K562 (cell line): ENCODE measurements at regions not wholly inside any gene's neighbourhood (a gene's known extent, or its start where the extent isn't known, plus 50 kb on each side); places are given as distances from the start of the nearest gene placed in this dataset.

Experiments used
- CBFA2T2 ChIP-seq: fragments of 450-650 bp; conservative IDR thresholded peaks from 2 replicates; pipeline ENCODE4 v1.6.1; 2017; ENCODE audit warnings: mild to moderate bottlenecking
- CC2D1A ChIP-seq: fragments of 450-650 bp; IDR thresholded peaks from 2 replicates; pipeline ENCODE4 v1.6.1; 2017; ENCODE audit warnings: mild to moderate bottlenecking
- CEBPB ChIP-seq: fragments of 450-650 bp; IDR thresholded peaks from 2 replicates; pipeline ENCODE4 v1.6.1; 2016; ENCODE audit warnings: missing genetic modification characterization, missing compliant biosample characterization
- CXXC5 ChIP-seq: fragments of 250-450 bp; sonication (Bioruptor Pico); IDR thresholded peaks from 2 replicates; pipeline ENCODE4 v1.8.0; 2022; ENCODE audit warnings: inconsistent platforms, mild to moderate bottlenecking, moderate library complexity
- GTF2A2 ChIP-seq: IDR thresholded peaks from 2 replicates; pipeline ENCODE4 v1.6.1; 2016; ENCODE audit warnings: mild to moderate bottlenecking, missing genetic modification characterization, missing compliant biosample characterization
- PPARD ChIP-seq: fragments of 250-450 bp; sonication (Bioruptor Pico); IDR thresholded peaks from 2 replicates; pipeline ENCODE4 v1.8.0; 2022; ENCODE audit warnings: inconsistent platforms, mild to moderate bottlenecking, moderate library complexity
- RBM17 ChIP-seq: fragments of 200-400 bp; formaldehyde crosslinking; IDR thresholded peaks from 2 replicates; pipeline ENCODE4 v1.6.1; 2017; ENCODE audit warnings: low read depth, mild to moderate bottlenecking, low read length, borderline replicate concordance
- RERE ChIP-seq: sonication (generic); formaldehyde crosslinking; IDR thresholded peaks from 2 replicates; pipeline ENCODE4 v1.8.0; 2023; ENCODE audit warnings: missing genetic modification reagents, mild to moderate bottlenecking, borderline replicate concordance
- SMAD3 ChIP-seq: fragments of 450-650 bp; formaldehyde crosslinking; conservative IDR thresholded peaks from 2 replicates; pipeline ENCODE4 v1.4.0; 2020; ENCODE audit warnings: mild to moderate bottlenecking
- TEAD4 ChIP-seq, 2 experiments: sonication (generic) in 1 of 2; formaldehyde crosslinking in 1 of 2; IDR thresholded peaks; 2 replicates each; pipeline versions ENCODE4 v1.6.1 to v1.8.0; 2012 to 2022; ENCODE audit warnings: borderline replicate concordance in 1 of 2, inconsistent platforms in 1 of 2, low read length in 1 of 2, mild to moderate bottlenecking in 1 of 2, missing genetic modification reagents in 1 of 2
- ZNF175 ChIP-seq: fragments of 200-800 bp; sonication (Bioruptor generic); IDR thresholded peaks from 2 replicates; pipeline ENCODE4 v1.6.1; 2016; ENCODE audit warnings: low read depth, mild to moderate bottlenecking, missing genetic modification characterization, missing compliant biosample characterization
- ZNF699 ChIP-seq: fragments of 250-450 bp; sonication (Bioruptor Pico); IDR thresholded peaks from 2 replicates; pipeline ENCODE4 v1.8.0; 2021; ENCODE audit warnings: mild to moderate bottlenecking, moderate library complexity; ENCODE audit not compliant: insufficient replicate concordance
- TF ChIP-seq, protein P1 (sequence below): sonication (generic); formaldehyde crosslinking; IDR thresholded peaks from 2 replicates; pipeline ENCODE4 v1.8.0; 2022; ENCODE audit warnings: missing genetic modification reagents, mild to moderate bottlenecking, moderate library complexity, borderline replicate concordance
- TF ChIP-seq, protein P2 (sequence below): fragments of 450-650 bp; IDR thresholded peaks from 2 replicates; pipeline ENCODE4 v1.6.1; 2017; ENCODE audit warnings: antibody characterized with exemption
- TF ChIP-seq, protein P3 (sequence below): fragments of 250-450 bp; sonication (Bioruptor Pico); IDR thresholded peaks from 2 replicates; pipeline ENCODE4 v1.5.1; 2021; ENCODE audit warnings: mild to moderate bottlenecking
- TF ChIP-seq, protein P4 (sequence below): sonication (generic); formaldehyde crosslinking; IDR thresholded peaks from 2 replicates; pipeline ENCODE4 v1.8.0; 2022; ENCODE audit warnings: mild to moderate bottlenecking, missing genetic modification reagents, borderline replicate concordance

- TF ChIP-seq, protein P1, sequence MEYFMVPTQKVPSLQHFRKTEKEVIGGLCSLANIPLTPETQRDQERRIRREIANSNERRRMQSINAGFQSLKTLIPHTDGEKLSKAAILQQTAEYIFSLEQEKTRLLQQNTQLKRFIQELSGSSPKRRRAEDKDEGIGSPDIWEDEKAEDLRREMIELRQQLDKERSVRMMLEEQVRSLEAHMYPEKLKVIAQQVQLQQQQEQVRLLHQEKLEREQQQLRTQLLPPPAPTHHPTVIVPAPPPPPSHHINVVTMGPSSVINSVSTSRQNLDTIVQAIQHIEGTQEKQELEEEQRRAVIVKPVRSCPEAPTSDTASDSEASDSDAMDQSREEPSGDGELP (CRISPR knock-in tag), result no peak
- TF ChIP-seq SMAD3 (CRISPR knock-in tag) (no peak), RBM17 (no peak), CXXC5 (CRISPR knock-in tag) (0 out of 2 replicates have a peak, but pooled peaks have one; percentile 20), CC2D1A (no peak), TEAD4 (IDR thresholded peaks at IDR 0.05; ENCODE audit: low read length) (peak; percentile 55), TEAD4 (CRISPR knock-in tag; IDR thresholded peaks at IDR 0.05; ENCODE audit: borderline replicate concordance) (no peak), RERE (CRISPR knock-in tag) (no peak), PPARD (CRISPR knock-in tag) (no peak), CBFA2T2 (peak; percentile 40; the same call in 1 of the 2 replicates), ZNF699 (CRISPR knock-in tag) (no peak), ZNF175 (CRISPR knock-in tag) (no peak), CEBPB (tag) (peak; percentile 82), GTF2A2 (tag) (no peak)
- TF ChIP-seq, protein P2, sequence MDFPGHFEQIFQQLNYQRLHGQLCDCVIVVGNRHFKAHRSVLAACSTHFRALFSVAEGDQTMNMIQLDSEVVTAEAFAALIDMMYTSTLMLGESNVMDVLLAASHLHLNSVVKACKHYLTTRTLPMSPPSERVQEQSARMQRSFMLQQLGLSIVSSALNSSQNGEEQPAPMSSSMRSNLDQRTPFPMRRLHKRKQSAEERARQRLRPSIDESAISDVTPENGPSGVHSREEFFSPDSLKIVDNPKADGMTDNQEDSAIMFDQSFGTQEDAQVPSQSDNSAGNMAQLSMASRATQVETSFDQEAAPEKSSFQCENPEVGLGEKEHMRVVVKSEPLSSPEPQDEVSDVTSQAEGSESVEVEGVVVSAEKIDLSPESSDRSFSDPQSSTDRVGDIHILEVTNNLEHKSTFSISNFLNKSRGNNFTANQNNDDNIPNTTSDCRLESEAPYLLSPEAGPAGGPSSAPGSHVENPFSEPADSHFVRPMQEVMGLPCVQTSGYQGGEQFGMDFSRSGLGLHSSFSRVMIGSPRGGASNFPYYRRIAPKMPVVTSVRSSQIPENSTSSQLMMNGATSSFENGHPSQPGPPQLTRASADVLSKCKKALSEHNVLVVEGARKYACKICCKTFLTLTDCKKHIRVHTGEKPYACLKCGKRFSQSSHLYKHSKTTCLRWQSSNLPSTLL, result no peak
- TF ChIP-seq, protein P3, sequence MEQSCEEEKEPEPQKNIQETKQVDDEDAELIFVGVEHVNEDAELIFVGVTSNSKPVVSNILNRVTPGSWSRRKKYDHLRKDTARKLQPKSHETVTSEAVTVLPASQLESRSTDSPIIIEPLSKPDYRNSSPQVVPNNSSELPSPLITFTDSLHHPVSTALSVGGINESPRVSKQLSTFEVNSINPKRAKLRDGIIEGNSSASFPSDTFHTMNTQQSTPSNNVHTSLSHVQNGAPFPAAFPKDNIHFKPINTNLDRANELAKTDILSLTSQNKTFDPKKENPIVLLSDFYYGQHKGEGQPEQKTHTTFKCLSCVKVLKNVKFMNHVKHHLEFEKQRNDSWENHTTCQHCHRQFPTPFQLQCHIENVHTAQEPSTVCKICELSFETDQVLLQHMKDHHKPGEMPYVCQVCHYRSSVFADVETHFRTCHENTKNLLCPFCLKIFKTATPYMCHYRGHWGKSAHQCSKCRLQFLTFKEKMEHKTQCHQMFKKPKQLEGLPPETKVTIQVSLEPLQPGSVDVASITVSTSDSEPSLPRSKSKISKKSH (CRISPR knock-in tag), result no peak
- TF ChIP-seq, protein P4, sequence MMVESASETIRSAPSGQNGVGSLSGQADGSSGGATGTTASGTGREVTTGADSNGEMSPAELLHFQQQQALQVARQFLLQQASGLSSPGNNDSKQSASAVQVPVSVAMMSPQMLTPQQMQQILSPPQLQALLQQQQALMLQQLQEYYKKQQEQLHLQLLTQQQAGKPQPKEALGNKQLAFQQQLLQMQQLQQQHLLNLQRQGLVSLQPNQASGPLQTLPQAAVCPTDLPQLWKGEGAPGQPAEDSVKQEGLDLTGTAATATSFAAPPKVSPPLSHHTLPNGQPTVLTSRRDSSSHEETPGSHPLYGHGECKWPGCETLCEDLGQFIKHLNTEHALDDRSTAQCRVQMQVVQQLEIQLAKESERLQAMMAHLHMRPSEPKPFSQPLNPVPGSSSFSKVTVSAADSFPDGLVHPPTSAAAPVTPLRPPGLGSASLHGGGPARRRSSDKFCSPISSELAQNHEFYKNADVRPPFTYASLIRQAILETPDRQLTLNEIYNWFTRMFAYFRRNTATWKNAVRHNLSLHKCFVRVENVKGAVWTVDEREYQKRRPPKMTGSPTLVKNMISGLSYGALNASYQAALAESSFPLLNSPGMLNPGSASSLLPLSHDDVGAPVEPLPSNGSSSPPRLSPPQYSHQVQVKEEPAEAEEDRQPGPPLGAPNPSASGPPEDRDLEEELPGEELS (CRISPR knock-in tag), result no peak
Measured at GRCh38 chr6:40138273-40138720, 204.0 kb upstream of the MOCS1 start (continued).
